Adipocyte (in vitro differentiated cells): ENCODE measurements at regions not wholly inside any gene's neighbourhood (a gene's known extent, or its start where the extent isn't known, plus 50 kb on each side); places are given as distances from the start of the nearest gene placed in this dataset.

Experiments
- DNase-seq: peaks from one replicate; pipeline ENCODE4 v3.0.0-alpha.2; 2015; ENCODE audit warnings: low read depth
- H3K27me3 ChIP-seq: replicated peaks from 2 replicates; pipeline ENCODE4 v1.7.0; 2013; ENCODE audit warnings: mild to moderate bottlenecking, low read length, moderate library complexity; ENCODE audit not compliant: control insufficient read depth, insufficient read depth
- H3K36me3 ChIP-seq: 2 replicates; pipeline ENCODE4 v1.7.0; 2013; ENCODE audit warnings: low read length, mild to moderate bottlenecking, moderate library complexity; ENCODE audit not compliant: control insufficient read depth, insufficient read depth, severe bottlenecking
- H3K4me1 ChIP-seq: 2 replicates; pipeline ENCODE4 v1.7.0; 2013; ENCODE audit warnings: mild to moderate bottlenecking, low read length, moderate library complexity; ENCODE audit not compliant: control insufficient read depth, insufficient read depth
- H3K4me3 ChIP-seq: 2 replicates; pipeline ENCODE4 v1.7.0; 2013; ENCODE audit warnings: mild to moderate bottlenecking, low read length, moderate library complexity
- H3K9ac ChIP-seq: 2 replicates; pipeline ENCODE4 v1.7.0; 2013; ENCODE audit warnings: mild to moderate bottlenecking, low read length, moderate library complexity
- H3K9me3 ChIP-seq: 2 replicates; pipeline ENCODE4 v1.7.0; 2013; ENCODE audit warnings: mild to moderate bottlenecking, low read length, moderate library complexity; ENCODE audit not compliant: control insufficient read depth

DNA sequence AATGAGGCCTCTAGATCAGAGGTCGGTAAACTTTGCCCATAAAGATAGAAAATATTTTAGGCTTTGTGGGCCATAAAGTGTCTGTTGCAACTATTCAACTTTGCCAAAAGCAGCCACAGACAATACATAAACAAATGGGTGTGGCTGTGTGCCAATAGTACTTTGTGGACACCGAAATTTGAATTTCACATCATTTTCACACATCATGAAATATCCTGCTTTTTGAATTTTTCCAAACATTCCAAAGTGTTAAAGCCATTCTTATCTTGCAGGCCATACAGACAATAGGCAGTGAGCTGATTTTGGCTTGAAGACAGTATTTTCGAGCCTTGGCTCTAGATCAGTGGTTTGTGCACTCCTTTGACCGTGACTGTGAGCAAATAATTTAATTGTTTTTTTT is 51.1 kb upstream of the EPC2 start:
- no peaks in the 10 kb centered on the region for H3K36me3 ChIP-seq
- peak; percentile 12 for DNase-seq
- H3K27me3 ChIP-seq, result no peaks in the 10 kb centered on the region
- H3K9ac ChIP-seq, result no peak overlapping the region
- no peaks in the 10 kb centered on the region for H3K9me3 ChIP-seq
- no peak overlapping the region for H3K4me3 ChIP-seq
- peaks cover 7% of the 10 kb centered on the region for H3K4me1 ChIP-seq

GRCh38 chr2:148594216-148594615 is 50.3 kb upstream of the EPC2 start:
- Histone ChIP-seq H3K9me3 (no peaks in the 10 kb centered on the region), H3K4me1 (peaks cover 7% of the 10 kb centered on the region), H3K4me3 (no peak overlapping the region), H3K27me3 (no peaks in the 10 kb centered on the region), H3K9ac (no peak overlapping the region), H3K36me3 (no peaks in the 10 kb centered on the region)
- DNase-seq, result no peak
